K562 (cell line): ENCODE measurements at regions not wholly inside any gene's neighbourhood (a gene's known extent, or its start where the extent isn't known, plus 50 kb on each side); places are given as distances from the start of the nearest gene placed in this dataset.

Experiments used
- AFF4 ChIP-seq: sonication (generic); formaldehyde crosslinking; IDR thresholded peaks from 2 replicates; pipeline ENCODE4 v1.8.0; 2023; ENCODE audit warnings: mild to moderate bottlenecking, missing genetic modification reagents
- CTCF ChIP-seq, 3 experiments: IDR thresholded peaks in 2 of 3; conservative IDR thresholded peaks in 1 of 3; 2 replicates each; pipeline ENCODE4 v1.5.1; 2011 to 2012; ENCODE audit warnings: low read length in 3 of 3, mild to moderate bottlenecking in 3 of 3, control low read depth in 2 of 3, improper control_type of control experiment in 1 of 3, inconsistent platforms in 1 of 3, low read depth in 1 of 3, mixed read lengths in 1 of 3, moderate library complexity in 1 of 3; ENCODE audit not compliant: insufficient read depth in 2 of 3
- HMGXB4 ChIP-seq: sonication (generic); formaldehyde crosslinking; IDR thresholded peaks from 2 replicates; pipeline ENCODE4 v1.8.1; 2023; ENCODE audit warnings: mild to moderate bottlenecking, missing genetic modification reagents
- KDM1A ChIP-seq, 2 experiments: fragments of 450-650 bp; IDR thresholded peaks; 2 replicates each; pipeline ENCODE4 v1.6.1; 2016; ENCODE audit warnings: mild to moderate bottlenecking in 2 of 2
- MAX ChIP-seq: sonication (generic); formaldehyde crosslinking; IDR thresholded peaks from 2 replicates; pipeline ENCODE4 v1.9.0; 2022; ENCODE audit warnings: mild to moderate bottlenecking, missing genetic modification reagents
- NFIC ChIP-seq: fragments of 450-650 bp; IDR thresholded peaks from 2 replicates; pipeline ENCODE4 v1.6.1; 2017; ENCODE audit warnings: mild to moderate bottlenecking, inconsistent platforms
- POLR2G ChIP-seq: fragments of 200-400 bp; formaldehyde crosslinking; IDR thresholded peaks from 2 replicates; pipeline ENCODE4 v1.6.1; 2017; ENCODE audit warnings: low read depth, mild to moderate bottlenecking, antibody characterized with exemption, low read length, moderate library complexity
- SREBF1 ChIP-seq: fragments of 150-350 bp; IDR thresholded peaks from 2 replicates; pipeline ENCODE4 v1.6.1; 2014; ENCODE audit warnings: antibody characterized with exemption, low read depth, low read length, borderline replicate concordance
- USF2 ChIP-seq: sonication (generic); formaldehyde crosslinking; IDR thresholded peaks from 2 replicates; pipeline ENCODE4 v1.5.0; 2020; ENCODE audit warnings: missing genetic modification reagents
- ZNF282 ChIP-seq: sonication (generic); formaldehyde crosslinking; IDR thresholded peaks from 2 replicates; pipeline ENCODE4 v1.8.1; 2023; ENCODE audit warnings: missing genetic modification reagents
- ZNF766 ChIP-seq: fragments of 200-800 bp; sonication (Bioruptor generic); conservative IDR thresholded peaks from 2 replicates; pipeline ENCODE4 v1.6.1; 2016; ENCODE audit warnings: missing genetic modification characterization, missing compliant biosample characterization

- TF ChIP-seq CTCF (IDR thresholded peaks at IDR 0.05 in 2 of 3, conservative IDR thresholded peaks at IDR 0.05 in 1 of 3; ENCODE audit: insufficient read depth in 2 of 3, low read depth in 1 of 3, low read length in 3 of 3) (no peak), HMGXB4 (CRISPR knock-in tag) (no peak), NFIC (no peak), AFF4 (no peak), POLR2G (no peak), ZNF282 (no peak), KDM1A (IDR thresholded peaks at IDR 0.05) (no peak), SREBF1 (no peak), MAX (no peak), USF2 (CRISPR knock-in tag) (no peak), ZNF766 (CRISPR knock-in tag) (no peak)
Measured at GRCh38 chr4:156677131-156677531, 294.5 kb downstream of the PDGFC start.
